Neural progenitor cell (in vitro differentiated cells): ENCODE measurements at regions not wholly inside any gene's neighbourhood (a gene's known extent, or its start where the extent isn't known, plus 50 kb on each side); places are given as distances from the start of the nearest gene placed in this dataset.

Experiments used
- DNase-seq: peaks from one replicate; pipeline ENCODE4 v3.0.0-alpha.2; 2016; ENCODE audit warnings: low spot score
- H2AFZ ChIP-seq: fragments of 200-600 bp; sonication (generic); replicated peaks from 2 replicates; pipeline ENCODE4 v1.6.1; 2016; ENCODE audit warnings: antibody characterized with exemption
- H3F3A ChIP-seq: fragments of 200-600 bp; sonication (generic); 2 replicates; pipeline ENCODE4 v1.6.1; 2016; ENCODE audit warnings: antibody characterized with exemption, low read depth
- H3K27ac ChIP-seq: fragments of 200-600 bp; sonication (generic); 2 replicates; pipeline ENCODE4 v1.5.1; 2016; ENCODE audit warnings: mild to moderate bottlenecking
- H3K27me3 ChIP-seq: fragments of 200-600 bp; sonication (generic); 2 replicates; pipeline ENCODE4 v1.6.1; 2016; ENCODE audit warnings: mild to moderate bottlenecking, moderate library complexity
- H3K36me3 ChIP-seq: fragments of 200-600 bp; sonication (generic); 2 replicates; pipeline ENCODE4 v1.5.1; 2016
- H3K4me1 ChIP-seq: fragments of 200-600 bp; sonication (generic); 2 replicates; pipeline ENCODE4 v1.6.1; 2016; ENCODE audit warnings: mixed run types
- H3K4me2 ChIP-seq: fragments of 200-600 bp; sonication (generic); 2 replicates; pipeline ENCODE4 v1.6.1; 2016
- H3K4me3 ChIP-seq: fragments of 200-600 bp; sonication (generic); 2 replicates; pipeline ENCODE4 v1.5.1; 2016
- H3K79me2 ChIP-seq: fragments of 200-600 bp; sonication (generic); 2 replicates; pipeline ENCODE4 v1.6.1; 2016; ENCODE audit warnings: low read depth
- H3K9ac ChIP-seq: fragments of 200-600 bp; sonication (generic); 2 replicates; pipeline ENCODE4 v1.6.1; 2016
- H3K9me3 ChIP-seq: fragments of 200-600 bp; sonication (generic); 2 replicates; pipeline ENCODE4 v1.5.1; 2016; ENCODE audit warnings: low read depth
- H4K20me1 ChIP-seq: fragments of 200-600 bp; sonication (generic); 2 replicates; pipeline ENCODE4 v1.6.1; 2016; ENCODE audit warnings: low read depth
- H3K27ac Mint-ChIP-seq: 3 replicates; pipeline ENCODE4 v1.8.0; 2021; ENCODE audit warnings: mixed read lengths
- H3K27me3 Mint-ChIP-seq: 2 replicates; pipeline ENCODE4 v1.8.0; 2022; ENCODE audit warnings: low read depth, mild to moderate bottlenecking, inconsistent platforms, moderate library complexity, mixed read lengths; ENCODE audit not compliant: insufficient read depth
- H3K36me3 Mint-ChIP-seq: 3 replicates; pipeline ENCODE4 v1.8.0; 2021; ENCODE audit warnings: mixed read lengths
- H3K4me1 Mint-ChIP-seq: 3 replicates; pipeline ENCODE4 v1.8.0; 2021; ENCODE audit warnings: mixed read lengths
- H3K4me3 Mint-ChIP-seq: 3 replicates; pipeline ENCODE4 v1.8.0; 2021; ENCODE audit warnings: mild to moderate bottlenecking, moderate library complexity, mixed read lengths
- H3K9me3 Mint-ChIP-seq: 3 replicates; pipeline ENCODE4 v1.8.0; 2020; ENCODE audit warnings: mixed read lengths
- CTCF ChIP-seq: fragments of 200-600 bp; sonication (generic); IDR thresholded peaks from 2 replicates; pipeline ENCODE4 v1.5.1; 2017; ENCODE audit warnings: antibody characterized with exemption, mild to moderate bottlenecking
- EZH2 ChIP-seq: fragments of 200-600 bp; sonication (generic); IDR thresholded peaks from 2 replicates; pipeline ENCODE4 v1.6.1; 2017; ENCODE audit warnings: antibody characterized with exemption, mild to moderate bottlenecking, moderate library complexity
- EZH2phosphoT487 ChIP-seq: fragments of 200-600 bp; sonication (generic); IDR thresholded peaks from 2 replicates; pipeline ENCODE4 v1.6.1; 2017; ENCODE audit warnings: antibody characterized with exemption

- no peaks in the 10 kb centered on the region for H3K36me3 Mint-ChIP-seq
- peak; percentile 40 for DNase-seq
- Histone ChIP-seq H3K36me3 (no peaks in the 10 kb centered on the region), H3K4me3 (no peak overlapping the region), H3F3A (no peaks in the 10 kb centered on the region), H3K9ac (no peak overlapping the region), H4K20me1 (no peaks in the 10 kb centered on the region), H3K4me1 (peaks cover 14% of the 10 kb centered on the region), H3K79me2 (no peaks in the 10 kb centered on the region), H3K9me3 (no peaks in the 10 kb centered on the region), H3K27me3 (no peaks in the 10 kb centered on the region), H2AFZ (no peak overlapping the region), H3K4me2 (peak overlapping the region; percentile 14), H3K27ac (no peak overlapping the region)
- no peak overlapping the region for H3K4me3 Mint-ChIP-seq
- peaks cover 10% of the 10 kb centered on the region for H3K4me1 Mint-ChIP-seq
- TF ChIP-seq EZH2 = no peak
- no peak for TF ChIP-seq CTCF
- no peak for TF ChIP-seq EZH2phosphoT487
- peaks cover 22% of the 10 kb centered on the region for H3K27me3 Mint-ChIP-seq
- no peaks in the 10 kb centered on the region for H3K9me3 Mint-ChIP-seq
- H3K27ac Mint-ChIP-seq = no peak overlapping the region
Measured at GRCh38 chr15:96720251-96720650, 389.8 kb downstream of the NR2F2 start.

GRCh38 chr15:96720656-96721055, 390.2 kb downstream of the NR2F2 start:
- H3K36me3 Mint-ChIP-seq = no peaks in the 10 kb centered on the region
- peaks cover 22% of the 10 kb centered on the region for H3K27me3 Mint-ChIP-seq
- no peak for TF ChIP-seq EZH2phosphoT487
- no peak for TF ChIP-seq EZH2
- no peak for TF ChIP-seq CTCF
- H3K9me3 Mint-ChIP-seq = no peaks in the 10 kb centered on the region
- Histone ChIP-seq H3F3A (no peaks in the 10 kb centered on the region), H3K4me1 (peaks cover 14% of the 10 kb centered on the region), H3K27ac (no peak overlapping the region), H3K79me2 (no peaks in the 10 kb centered on the region), H4K20me1 (no peaks in the 10 kb centered on the region), H2AFZ (no peak overlapping the region), H3K27me3 (no peaks in the 10 kb centered on the region), H3K4me3 (no peak overlapping the region), H3K4me2 (peak overlapping the region; percentile 14), H3K36me3 (no peaks in the 10 kb centered on the region), H3K9ac (no peak overlapping the region), H3K9me3 (no peaks in the 10 kb centered on the region)
- no peak overlapping the region for H3K27ac Mint-ChIP-seq
- DNase-seq = no peak
- H3K4me3 Mint-ChIP-seq = no peak overlapping the region
- peaks cover 10% of the 10 kb centered on the region for H3K4me1 Mint-ChIP-seq

- Mint-ChIP-seq H3K27ac (no peak overlapping the region), H3K4me1 (no peaks in the 10 kb centered on the region), H3K36me3 (no peaks in the 10 kb centered on the region), H3K4me3 (no peak overlapping the region), H3K27me3 (peaks cover 10% of the 10 kb centered on the region), H3K9me3 (no peaks in the 10 kb centered on the region)
- Histone ChIP-seq H3K79me2 (no peaks in the 10 kb centered on the region), H3K36me3 (no peaks in the 10 kb centered on the region), H3F3A (no peaks in the 10 kb centered on the region), H2AFZ (peak overlapping the region; percentile 5), H3K27ac (no peak overlapping the region), H3K27me3 (no peaks in the 10 kb centered on the region), H3K4me1 (peaks cover 5% of the 10 kb centered on the region), H3K4me2 (no peak overlapping the region), H3K9me3 (no peaks in the 10 kb centered on the region), H3K9ac (no peak overlapping the region), H4K20me1 (no peaks in the 10 kb centered on the region), H3K4me3 (no peak overlapping the region)
- TF ChIP-seq CTCF (no peak), EZH2phosphoT487 (no peak), EZH2 (no peak)
- DNase-seq = peak; percentile 21
Measured at GRCh38 chr15:96728591-96728990, 398.1 kb downstream of the NR2F2 start.

- peaks cover 2% of the 10 kb centered on the region for H3K4me1 Mint-ChIP-seq
- Histone ChIP-seq H3K9ac (no peak overlapping the region), H3K27me3 (no peaks in the 10 kb centered on the region), H3K4me2 (no peak overlapping the region), H3K4me1 (peaks cover 6% of the 10 kb centered on the region), H3K9me3 (no peaks in the 10 kb centered on the region), H3K27ac (no peak overlapping the region), H3K79me2 (no peaks in the 10 kb centered on the region), H3F3A (no peaks in the 10 kb centered on the region), H3K36me3 (no peaks in the 10 kb centered on the region), H3K4me3 (no peak overlapping the region), H2AFZ (no peak overlapping the region), H4K20me1 (no peaks in the 10 kb centered on the region)
- no peak for DNase-seq
- no peak overlapping the region for H3K27ac Mint-ChIP-seq
- peaks cover 15% of the 10 kb centered on the region for H3K27me3 Mint-ChIP-seq
- no peak for TF ChIP-seq CTCF
- no peak for TF ChIP-seq EZH2
- no peak for TF ChIP-seq EZH2phosphoT487
- no peak overlapping the region for H3K4me3 Mint-ChIP-seq
- H3K36me3 Mint-ChIP-seq = no peaks in the 10 kb centered on the region
- H3K9me3 Mint-ChIP-seq = no peaks in the 10 kb centered on the region
Measured at GRCh38 chr15:96732704-96733103, 402.2 kb downstream of the NR2F2 start.
